ENCODE measurements at regions not wholly inside any gene's neighbourhood (a gene's known extent, or its start where the extent isn't known, plus 50 kb on each side); places are given as distances from the start of the nearest gene placed in this dataset.

DNA sequence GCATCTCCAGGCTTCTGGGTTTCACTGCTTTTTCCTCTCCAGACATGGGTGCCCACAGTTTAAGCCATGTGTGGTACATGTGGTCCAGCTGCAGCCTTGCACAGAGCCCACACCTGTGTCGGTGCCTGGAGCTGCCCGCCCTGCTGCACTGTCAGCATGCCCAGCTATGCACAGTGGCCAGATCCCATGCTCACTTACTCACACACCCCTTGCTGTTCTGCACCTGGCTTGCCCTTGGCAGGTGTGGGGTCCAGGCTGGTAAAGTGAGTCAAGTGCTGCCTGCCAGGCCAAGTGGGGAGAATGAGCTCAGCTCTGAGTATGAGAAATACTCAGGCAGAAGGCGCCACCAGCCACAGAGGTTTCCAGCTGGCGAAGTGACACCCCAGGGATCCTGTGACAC lies 739.9 kb downstream of the CDH11 start:
- Histone ChIP-seq H3K36me3 (replicated peaks; ENCODE audit: insufficient read depth, low read length) (no peaks in the 10 kb centered on the region), H3K4me3 (ENCODE audit: low read length) (no peak overlapping the region), H3K79me2 (ENCODE audit: low read length) (no peaks in the 10 kb centered on the region), H2AFZ (ENCODE audit: low read length) (no peak overlapping the region), H3K4me1 (ENCODE audit: low read length) (no peaks in the 10 kb centered on the region), H3K4me2 (ENCODE audit: low read depth, low read length) (no peak overlapping the region), H3K27me3 (replicated peaks; ENCODE audit: insufficient read depth, low read length) (no peaks in the 10 kb centered on the region), H3K9me2 (replicated peaks; ENCODE audit: insufficient read depth, low read length) (no peaks in the 10 kb centered on the region), H3F3A (ENCODE audit: insufficient read depth, low read length) (no peaks in the 10 kb centered on the region), H4K20me1 (ENCODE audit: insufficient read depth, low read length) (no peaks in the 10 kb centered on the region), H3K9me3 (replicated peaks; ENCODE audit: insufficient read depth, low read length) (no peaks in the 10 kb centered on the region), H3K27ac (ENCODE audit: low read length) (no peak overlapping the region), H3K9ac (ENCODE audit: low read length) (no peak overlapping the region)
- peak; percentile 50 for DNase-seq
- no peak for TF ChIP-seq EZH2phosphoT487 (IDR thresholded peaks at IDR 0.05; ENCODE audit: low read length)
- TF ChIP-seq EZH2 (optimal IDR thresholded peaks at IDR 0.05; ENCODE audit: low read depth, low read length) = no peak
- TF ChIP-seq, protein P1, sequence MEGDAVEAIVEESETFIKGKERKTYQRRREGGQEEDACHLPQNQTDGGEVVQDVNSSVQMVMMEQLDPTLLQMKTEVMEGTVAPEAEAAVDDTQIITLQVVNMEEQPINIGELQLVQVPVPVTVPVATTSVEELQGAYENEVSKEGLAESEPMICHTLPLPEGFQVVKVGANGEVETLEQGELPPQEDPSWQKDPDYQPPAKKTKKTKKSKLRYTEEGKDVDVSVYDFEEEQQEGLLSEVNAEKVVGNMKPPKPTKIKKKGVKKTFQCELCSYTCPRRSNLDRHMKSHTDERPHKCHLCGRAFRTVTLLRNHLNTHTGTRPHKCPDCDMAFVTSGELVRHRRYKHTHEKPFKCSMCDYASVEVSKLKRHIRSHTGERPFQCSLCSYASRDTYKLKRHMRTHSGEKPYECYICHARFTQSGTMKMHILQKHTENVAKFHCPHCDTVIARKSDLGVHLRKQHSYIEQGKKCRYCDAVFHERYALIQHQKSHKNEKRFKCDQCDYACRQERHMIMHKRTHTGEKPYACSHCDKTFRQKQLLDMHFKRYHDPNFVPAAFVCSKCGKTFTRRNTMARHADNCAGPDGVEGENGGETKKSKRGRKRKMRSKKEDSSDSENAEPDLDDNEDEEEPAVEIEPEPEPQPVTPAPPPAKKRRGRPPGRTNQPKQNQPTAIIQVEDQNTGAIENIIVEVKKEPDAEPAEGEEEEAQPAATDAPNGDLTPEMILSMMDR (IDR thresholded peaks at IDR 0.05; ENCODE audit: low read length) = no peak

GRCh38 chr16:64380751-64381150 lies 741.1 kb downstream of the CDH11 start:
- Histone ChIP-seq H3K4me1 (ENCODE audit: low read length) (no peaks in the 10 kb centered on the region), H2AFZ (ENCODE audit: low read length) (no peak overlapping the region), H3K9ac (ENCODE audit: low read length) (no peak overlapping the region), H3K9me2 (replicated peaks; ENCODE audit: insufficient read depth, low read length) (no peaks in the 10 kb centered on the region), H3K4me2 (ENCODE audit: low read depth, low read length) (no peak overlapping the region), H3K4me3 (ENCODE audit: low read length) (no peak overlapping the region), H4K20me1 (ENCODE audit: insufficient read depth, low read length) (no peaks in the 10 kb centered on the region), H3K27me3 (replicated peaks; ENCODE audit: insufficient read depth, low read length) (no peaks in the 10 kb centered on the region), H3K79me2 (ENCODE audit: low read length) (no peaks in the 10 kb centered on the region), H3K27ac (ENCODE audit: low read length) (no peak overlapping the region), H3K36me3 (replicated peaks; ENCODE audit: insufficient read depth, low read length) (no peaks in the 10 kb centered on the region), H3K9me3 (replicated peaks; ENCODE audit: insufficient read depth, low read length) (no peaks in the 10 kb centered on the region), H3F3A (ENCODE audit: insufficient read depth, low read length) (no peaks in the 10 kb centered on the region)
- TF ChIP-seq EZH2 (optimal IDR thresholded peaks at IDR 0.05; ENCODE audit: low read depth, low read length) (no peak), EZH2phosphoT487 (IDR thresholded peaks at IDR 0.05; ENCODE audit: low read length) (no peak)
- TF ChIP-seq, protein P1 (IDR thresholded peaks at IDR 0.05; ENCODE audit: low read length) = no peak
- DNase-seq = no peak

- no peak overlapping the region for H2AFZ ChIP-seq (ENCODE audit: low read length)
- DNase-seq = no peak
- no peaks in the 10 kb centered on the region for H3K36me3 ChIP-seq (replicated peaks; ENCODE audit: insufficient read depth, low read length)
Observed at GRCh38 chr16:64375391-64375980, 746.4 kb downstream of the CDH11 start.

More at GRCh38 chr16:64375391-64375980, 746.4 kb downstream of the CDH11 start:
- H3K4me3 ChIP-seq (ENCODE audit: low read length) = no peak overlapping the region
- no peak overlapping the region for H3K4me2 ChIP-seq (ENCODE audit: low read depth, low read length)
- no peaks in the 10 kb centered on the region for H3K9me2 ChIP-seq (replicated peaks; ENCODE audit: insufficient read depth, low read length)
- no peak overlapping the region for H3K9ac ChIP-seq (ENCODE audit: low read length)
- no peaks in the 10 kb centered on the region for H3K9me3 ChIP-seq (replicated peaks; ENCODE audit: insufficient read depth, low read length)
- H3K4me1 ChIP-seq (ENCODE audit: low read length) = no peaks in the 10 kb centered on the region
- no peak overlapping the region for H3K27ac ChIP-seq (ENCODE audit: low read length)
- TF ChIP-seq, protein P1 (IDR thresholded peaks at IDR 0.05; ENCODE audit: low read length) = no peak
- TF ChIP-seq EZH2phosphoT487 (IDR thresholded peaks at IDR 0.05; ENCODE audit: low read length) (no peak), EZH2 (optimal IDR thresholded peaks at IDR 0.05; ENCODE audit: low read depth, low read length) (no peak)
- H3F3A ChIP-seq (ENCODE audit: insufficient read depth, low read length) = no peaks in the 10 kb centered on the region
- no peaks in the 10 kb centered on the region for H3K27me3 ChIP-seq (replicated peaks; ENCODE audit: insufficient read depth, low read length)
- no peaks in the 10 kb centered on the region for H4K20me1 ChIP-seq (ENCODE audit: insufficient read depth, low read length)
- H3K79me2 ChIP-seq (ENCODE audit: low read length) = no peaks in the 10 kb centered on the region
